DOHH2 (cell line): ENCODE measurements at regions not wholly inside any gene's neighbourhood (a gene's known extent, or its start where the extent isn't known, plus 50 kb on each side); places are given as distances from the start of the nearest gene placed in this dataset.

ENCODE experiments used
- CTCF ChIP-seq: fragments of 200-600 bp; sonication (generic); IDR thresholded peaks from one replicate; pipeline ENCODE4 v1.5.1; 2014; ENCODE audit warnings: antibody characterized with exemption, mild to moderate bottlenecking, low read depth, low read length; ENCODE audit not compliant: poor library complexity, severe bottlenecking
- EZH2phosphoT487 ChIP-seq: fragments of 200-600 bp; sonication (generic); IDR thresholded peaks from 2 replicates; pipeline ENCODE4 v1.6.1; 2017; ENCODE audit warnings: borderline replicate concordance, mild to moderate bottlenecking, antibody characterized with exemption, low read length, moderate library complexity, mixed read lengths

- TF ChIP-seq EZH2phosphoT487 (no peak), CTCF (no peak)
Measured at GRCh38 chr4:59748433-59748832, 1451.7 kb upstream of the ADGRL3 start.
